GM23248 (cell line): ENCODE measurements at regions not wholly inside any gene's neighbourhood (a gene's known extent, or its start where the extent isn't known, plus 50 kb on each side); places are given as distances from the start of the nearest gene placed in this dataset.
"Not testable (repeated sequence)": the region's sequence is repeated elsewhere in the genome, so short reads cannot be mapped to it uniquely, and the experiment has no call there.

ENCODE experiments used
- DNase-seq: peaks from one replicate; pipeline ENCODE4 v3.0.0-alpha.2; 2015
- H2AFZ ChIP-seq: fragments of 200-600 bp; sonication (generic); 2 replicates; pipeline ENCODE4 v1.6.1; 2016; ENCODE audit warnings: antibody characterized with exemption
- H3F3A ChIP-seq: fragments of 200-600 bp; sonication (generic); 2 replicates; pipeline ENCODE4 v1.6.1; 2016; ENCODE audit warnings: mild to moderate bottlenecking, antibody characterized with exemption, mixed run types; ENCODE audit not compliant: insufficient read depth
- H3K27ac ChIP-seq: fragments of 200-600 bp; sonication (generic); 2 replicates; pipeline ENCODE4 v1.5.1; 2016; ENCODE audit warnings: mild to moderate bottlenecking
- H3K27me3 ChIP-seq: fragments of 200-600 bp; sonication (generic); replicated peaks from 2 replicates; pipeline ENCODE4 v1.6.1; 2016; ENCODE audit warnings: mild to moderate bottlenecking; ENCODE audit not compliant: insufficient read depth
- H3K36me3 ChIP-seq: fragments of 200-600 bp; sonication (generic); 2 replicates; pipeline ENCODE4 v1.6.1; 2016; ENCODE audit warnings: low read depth, mild to moderate bottlenecking
- H3K4me1 ChIP-seq: fragments of 200-600 bp; sonication (generic); 2 replicates; pipeline ENCODE4 v1.6.1; 2016; ENCODE audit warnings: mild to moderate bottlenecking; ENCODE audit not compliant: insufficient read depth
- H3K4me2 ChIP-seq: fragments of 200-600 bp; sonication (generic); one replicate; pipeline ENCODE4 v1.6.1; 2016; ENCODE audit warnings: mild to moderate bottlenecking; ENCODE audit not compliant: unreplicated experiment
- H3K4me3 ChIP-seq: fragments of 200-600 bp; sonication (generic); 2 replicates; pipeline ENCODE4 v1.5.1; 2016; ENCODE audit warnings: mild to moderate bottlenecking
- H3K79me2 ChIP-seq: fragments of 200-600 bp; sonication (generic); 2 replicates; pipeline ENCODE4 v1.6.1; 2016; ENCODE audit warnings: mild to moderate bottlenecking; ENCODE audit not compliant: insufficient read depth
- H3K9ac ChIP-seq: fragments of 200-600 bp; sonication (generic); 2 replicates; pipeline ENCODE4 v1.6.1; 2016; ENCODE audit warnings: mild to moderate bottlenecking
- H3K9me2 ChIP-seq: fragments of 200-600 bp; sonication (generic); 2 replicates; pipeline ENCODE4 v1.6.1; 2016; ENCODE audit warnings: mixed run types, mild to moderate bottlenecking, moderate library complexity; ENCODE audit not compliant: insufficient read depth
- H3K9me3 ChIP-seq: fragments of 200-600 bp; sonication (generic); one replicate; pipeline ENCODE4 v1.6.1; 2017; ENCODE audit warnings: low read depth
- H4K20me1 ChIP-seq: fragments of 200-600 bp; sonication (generic); 2 replicates; pipeline ENCODE4 v1.6.0; 2016; ENCODE audit not compliant: insufficient read depth
- EZH2 ChIP-seq: fragments of 200-600 bp; sonication (generic); IDR thresholded peaks from 2 replicates; pipeline ENCODE4 v1.6.1; 2018; ENCODE audit warnings: antibody characterized with exemption, mild to moderate bottlenecking; ENCODE audit not compliant: insufficient read depth, poor library complexity, severe bottlenecking
- EZH2phosphoT487 ChIP-seq: fragments of 200-600 bp; sonication (generic); IDR thresholded peaks from 2 replicates; pipeline ENCODE4 v1.6.1; 2018; ENCODE audit warnings: antibody characterized with exemption, moderate library complexity, mild to moderate bottlenecking, low read depth; ENCODE audit not compliant: insufficient read depth
- WGBS, 2 experiments: methylation state at CpG; one replicate each; pipeline ENCODE4 v1.1.6; 2015 to 2017; ENCODE audit warnings: low lambda C conversion rate in 2 of 2, low coverage in 1 of 2; ENCODE audit errors: missing lambda C conversion rate in 2 of 2; 5-methylcytosine and 5-hydroxymethylcytosine counted together
- in situ Hi-C: fragments of 300-500 bp; cut with MboI; formaldehyde crosslinking; loops from 2 replicates; pipeline ENCODE4 v1.15.0; 2020

DNA sequence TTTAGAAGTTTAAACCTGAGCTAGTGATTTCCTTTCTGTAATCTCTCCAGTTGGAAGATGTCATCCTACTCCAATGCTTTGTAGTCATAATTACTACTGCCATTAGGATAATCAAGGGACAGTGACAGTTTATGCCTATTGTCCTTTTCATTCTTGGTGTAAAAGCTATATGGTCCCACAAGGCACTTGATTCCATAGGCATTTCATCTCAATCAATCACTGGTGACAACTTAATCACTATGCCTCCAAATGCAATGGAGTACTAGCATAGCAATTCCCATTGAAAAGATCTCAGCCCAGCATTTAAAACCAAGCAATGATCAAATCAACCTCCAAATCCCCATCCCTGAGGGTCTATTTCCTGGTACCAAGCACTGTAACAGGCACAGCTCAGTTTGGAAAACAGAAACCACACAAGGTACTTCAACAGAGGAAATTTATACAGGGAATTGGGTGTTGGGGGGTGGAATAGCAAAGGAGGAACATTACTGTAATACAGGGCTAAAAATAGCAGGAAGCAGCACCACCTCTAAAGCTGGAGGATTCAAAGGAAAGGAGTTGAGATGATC, 51.0 kb downstream of the FHIP2A start:
- H3F3A ChIP-seq = peaks cover 16% of the 10 kb centered on the region
- no peak overlapping the region for H2AFZ ChIP-seq
- no peak overlapping the region for H3K27ac ChIP-seq
- no peak overlapping the region for H3K4me3 ChIP-seq
- TF ChIP-seq EZH2phosphoT487 (no peak), EZH2 (no peak)
- DNase-seq = no peak
- peaks cover 27% of the 10 kb centered on the region for H3K4me1 ChIP-seq
- H3K9me3 ChIP-seq = no peaks in the 10 kb centered on the region
- no peaks in the 10 kb centered on the region for H3K79me2 ChIP-seq
- no peaks in the 10 kb centered on the region for H4K20me1 ChIP-seq
- in situ Hi-C loops = loop anchor here (10.0 kb wide), 1 partner anchor 252 kb away; no protein-coding TSS in a partner anchor
- H3K4me2 ChIP-seq = no peak overlapping the region
- H3K36me3 ChIP-seq = no peaks in the 10 kb centered on the region
- H3K27me3 ChIP-seq = no peaks in the 10 kb centered on the region
- no peak overlapping the region for H3K9ac ChIP-seq
- no peaks in the 10 kb centered on the region for H3K9me2 ChIP-seq

DNA sequence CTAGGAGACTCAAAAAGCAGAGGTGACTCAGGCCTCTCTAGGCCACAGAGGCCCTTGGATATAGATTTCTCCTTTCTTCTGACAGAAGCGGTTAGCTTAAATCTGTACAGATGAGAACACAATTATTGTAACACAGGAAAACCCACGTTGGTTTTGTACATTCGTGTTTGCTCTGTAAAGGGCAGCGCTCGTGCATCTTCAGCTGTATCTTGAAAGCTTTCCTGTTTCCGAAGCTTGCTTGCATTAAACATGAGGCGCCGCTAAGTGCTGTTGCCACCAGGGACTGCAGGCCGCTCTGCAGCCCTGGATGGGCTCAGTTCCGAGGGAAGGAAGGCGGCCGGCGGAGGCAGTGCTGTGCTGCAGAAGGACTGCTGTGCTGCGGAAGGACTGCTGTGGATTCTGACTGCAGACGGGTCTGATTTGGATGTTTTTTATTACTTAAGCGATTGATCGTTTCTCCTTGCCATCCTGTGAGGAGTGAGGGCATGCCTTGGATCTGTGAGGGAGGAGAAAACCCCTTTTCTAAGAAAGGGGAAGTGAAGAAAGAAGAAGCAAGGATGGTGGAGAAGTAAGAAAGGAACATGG, 53.3 kb downstream of the FHIP2A start:
- H3K9me3 ChIP-seq = no peaks in the 10 kb centered on the region
- peaks cover 14% of the 10 kb centered on the region for H3K4me1 ChIP-seq
- H3K36me3 ChIP-seq = no peaks in the 10 kb centered on the region
- H3K4me3 ChIP-seq = no peak overlapping the region
- H3K9ac ChIP-seq = no peak overlapping the region
- TF ChIP-seq EZH2phosphoT487 (no peak), EZH2 (no peak)
- 46 to 48% methylated on average over 17 of the region's 17 CpGs for WGBS, 2 experiments
- H3K79me2 ChIP-seq = no peaks in the 10 kb centered on the region
- H3K4me2 ChIP-seq = no peak overlapping the region
- H3K27me3 ChIP-seq = no peaks in the 10 kb centered on the region
- no peaks in the 10 kb centered on the region for H3K9me2 ChIP-seq
- no peaks in the 10 kb centered on the region for H4K20me1 ChIP-seq
- peak; percentile 40 for DNase-seq
- H2AFZ ChIP-seq = no peak overlapping the region
- H3K27ac ChIP-seq = no peak overlapping the region
- in situ Hi-C loops = loop anchor here (10.0 kb wide), 1 partner anchor 250 kb away; no protein-coding TSS in a partner anchor
- 0 out of 2 replicates have a peak, but pooled peaks cover 4% of the 10 kb centered on the region for H3F3A ChIP-seq

DNA sequence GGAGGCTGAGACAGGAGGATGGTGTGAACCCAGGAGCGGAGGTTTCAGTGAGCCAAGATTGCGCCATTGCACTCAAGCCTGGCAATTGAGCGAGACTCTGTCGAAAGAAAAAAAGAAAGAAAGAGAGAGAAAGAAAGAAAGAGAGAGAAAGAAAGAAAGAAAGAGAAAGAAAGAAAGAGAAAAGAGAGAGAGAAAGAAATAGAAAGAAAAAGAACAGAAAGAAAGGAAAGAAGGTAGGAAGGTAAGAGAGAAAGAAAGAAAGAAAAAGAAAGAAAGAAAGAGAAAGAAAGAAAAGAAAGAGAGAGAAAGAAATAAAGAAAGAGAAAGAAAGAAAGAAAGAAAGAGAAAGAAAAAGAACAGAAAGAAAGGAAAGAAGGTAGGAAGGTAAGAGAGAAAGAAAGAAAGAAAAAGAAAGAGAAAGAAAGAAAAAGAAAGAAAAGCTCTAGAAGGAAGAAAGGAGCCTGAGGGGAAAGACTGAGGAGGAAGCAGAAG, 54.1 kb downstream of the FHIP2A start:
- DNase-seq = not testable (repeated sequence)

DNA sequence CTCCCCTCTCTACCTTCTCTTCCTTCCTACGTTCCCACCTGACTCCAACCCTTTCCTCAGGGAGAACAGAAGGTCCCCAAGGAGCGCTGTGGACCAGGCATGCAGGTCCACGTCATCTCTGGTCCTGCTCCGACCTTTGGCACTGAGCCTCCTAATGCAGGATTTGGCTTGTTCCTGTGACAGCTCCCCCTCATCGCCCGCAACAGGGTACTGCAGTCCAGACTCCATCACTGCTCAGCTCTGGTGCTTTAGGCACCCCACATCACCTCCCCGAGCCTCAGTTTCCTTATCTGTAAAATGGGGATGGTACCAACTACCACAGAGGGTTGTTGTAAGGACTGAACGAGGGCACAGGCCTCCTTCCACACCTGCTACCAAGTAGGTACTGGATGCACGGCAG, 54.6 kb downstream of the FHIP2A start:
- no peaks in the 10 kb centered on the region for H3K9me3 ChIP-seq
- no peaks in the 10 kb centered on the region for H3K36me3 ChIP-seq
- peaks cover 11% of the 10 kb centered on the region for H3K4me1 ChIP-seq
- TF ChIP-seq EZH2phosphoT487 = no peak
- no peak for TF ChIP-seq EZH2
- in situ Hi-C loops = loop anchor here (10.0 kb wide), 1 partner anchor 249 kb away; no protein-coding TSS in a partner anchor
- H3K4me2 ChIP-seq = no peak overlapping the region
- H3K4me3 ChIP-seq = no peak overlapping the region
- no peaks in the 10 kb centered on the region for H4K20me1 ChIP-seq
- H3K9me2 ChIP-seq = no peaks in the 10 kb centered on the region
- WGBS, 2 experiments = 90 to 96% methylated on average over 8 to 9 of the region's 9 CpGs
- H3K79me2 ChIP-seq = no peaks in the 10 kb centered on the region
- H3K27ac ChIP-seq = no peak overlapping the region
- no peaks in the 10 kb centered on the region for H3K27me3 ChIP-seq
- H2AFZ ChIP-seq = no peak overlapping the region
- no peak overlapping the region for H3K9ac ChIP-seq
- DNase-seq = no peak
- 0 out of 2 replicates have a peak, but pooled peaks cover 4% of the 10 kb centered on the region for H3F3A ChIP-seq

More for the DNA sequence above, 54.1 kb downstream of the FHIP2A start:
- not testable (repeated sequence) for H2AFZ ChIP-seq, H3K36me3 ChIP-seq, H4K20me1 ChIP-seq, H3K27ac ChIP-seq, H3K27me3 ChIP-seq, H3K79me2 ChIP-seq, H3F3A ChIP-seq, H3K4me3 ChIP-seq, H3K9me2 ChIP-seq, H3K4me2 ChIP-seq, H3K9me3 ChIP-seq, H3K9ac ChIP-seq
- in situ Hi-C loops = loop anchor here (10.0 kb wide), 1 partner anchor 249 kb away; no protein-coding TSS in a partner anchor
- 93 to 98% methylated on average over 4 of the region's 4 CpGs for WGBS, 2 experiments
- peaks cover 11% of the 10 kb centered on the region for H3K4me1 ChIP-seq
